Heart right ventricle (tissue), 16 donors: ENCODE measurements at regions not wholly inside any gene's neighbourhood (a gene's known extent, or its start where the extent isn't known, plus 50 kb on each side); places are given as distances from the start of the nearest gene placed in this dataset.

Experiments
- ATAC-seq, 8 donors: fragments of 200-7000 bp; cut with Tn5 transposase; one replicate each; pipeline ENCODE4 v1.9.1; 2020; ENCODE audit warnings: mild to moderate bottlenecking in 8 of 8, moderate library complexity in 8 of 8, moderate number of reproducible peaks in 1 of 8
- DNase-seq, 2 donors: peaks; one replicate each; pipeline ENCODE4 v3.0.0-alpha.2; 2020
- H3K27ac ChIP-seq, 10 donors: fragments of 200-600 bp; sonication (generic) in 2 of 10; one replicate each; pipeline versions ENCODE4 v1.5.0 to v1.8.0; 2020 to 2022; ENCODE audit warnings: mild to moderate bottlenecking in 3 of 10
- H3K27me3 ChIP-seq, 7 donors: fragments of 200-600 bp; one replicate each; pipeline ENCODE4 v1.8.0; 2021 to 2022; ENCODE audit warnings: mild to moderate bottlenecking in 2 of 7
- H3K36me3 ChIP-seq, 9 donors: fragments of 200-600 bp; sonication (generic) in 1 of 9; one replicate each; pipeline versions ENCODE4 v1.5.0 to v1.8.0; 2020 to 2022; ENCODE audit warnings: mild to moderate bottlenecking in 2 of 9
- H3K4me1 ChIP-seq, 9 donors: fragments of 200-600 bp; sonication (generic) in 1 of 9; one replicate each; pipeline versions ENCODE4 v1.5.0 to v1.8.0; 2020 to 2022; ENCODE audit warnings: mild to moderate bottlenecking in 4 of 9
- H3K4me3 ChIP-seq, 10 donors: fragments of 200-600 bp; sonication (generic) in 2 of 10; one replicate each; pipeline versions ENCODE4 v1.5.0 to v1.8.0; 2020 to 2022; ENCODE audit warnings: mild to moderate bottlenecking in 7 of 10, moderate library complexity in 2 of 10
- H3K9me3 ChIP-seq, 11 donors: fragments of 200-600 bp in 10 of 11; sonication (generic) in 2 of 11; one replicate each; pipeline versions ENCODE4 v1.5.0 to v1.8.0; 2013 to 2022; ENCODE audit warnings: mild to moderate bottlenecking in 2 of 11, control low read depth in 1 of 11, moderate library complexity in 1 of 11
- CTCF ChIP-seq, 9 donors: fragments of 200-600 bp; sonication (generic) in 2 of 9; IDR thresholded peaks; one replicate each; pipeline versions ENCODE4 v1.5.0 to v1.8.0; 2021 to 2022; ENCODE audit warnings: antibody characterized with exemption in 9 of 9, mild to moderate bottlenecking in 5 of 9, moderate library complexity in 1 of 9
- WGBS, 2 donors: extraction: QIAGEN DNeasy Blood & Tissue Kit; methylation state at CpG; one replicate each; pipeline ENCODE4 v1.1.7; 2013; ENCODE audit warnings: inconsistent platforms in 1 of 2; 5-methylcytosine and 5-hydroxymethylcytosine counted together
- intact Hi-C, 10 donors: fragments of 100-400 bp; cut with DNase I; formaldehyde crosslinking; loops; one replicate each; pipeline versions ENCODE4 v1.11.1 to v1.14.2; 2022
- donor health status: Arrhythmogenic right ventricular cardiomyopathy.
- donor health status: ischemic (EF 13 %, LVEDD 7.1; RV severe dilation, severe dysfunction).
- donor health status: healthy with polysubstance abuse.
- donor health status: DM: no; HTN: yes; CAD: no.
- donor health status: DM: no; HTN: no; CAD: no.
- donor health status: ischemic (EF 25% LVEDD 6.9; RV normal size, moderate dysfunction).
- donor health status: ischemic (EF 25% LVEDD 5.7; RV mildly dilated, moderate dysfunction).
- donor health status: healthy.
- donor health status: DM: yes; HTN: yes; CAD: no.
- donor health status: Ischemic cardiomyopathy.
- donor health status: ischemic (EF 35%, LVEDD 5.7; RV mildly dilated, moderate dysfunction).
- donor health status: nonischemic (EF 11% LVEDD 7.7; RV severe dilation, severe dysfunction).
- donor health status: DM: yes; HTN: yes; CAD: no.
- donor health status: PGD.
- donor health status: ischemic (EF 29% LVEDD 5.4; RV normal size, mild dysfunction).
- donor health status: nonischemic (EF 23%, LVEDD 6.1; RV moderate dilation, normal function).

DNA sequence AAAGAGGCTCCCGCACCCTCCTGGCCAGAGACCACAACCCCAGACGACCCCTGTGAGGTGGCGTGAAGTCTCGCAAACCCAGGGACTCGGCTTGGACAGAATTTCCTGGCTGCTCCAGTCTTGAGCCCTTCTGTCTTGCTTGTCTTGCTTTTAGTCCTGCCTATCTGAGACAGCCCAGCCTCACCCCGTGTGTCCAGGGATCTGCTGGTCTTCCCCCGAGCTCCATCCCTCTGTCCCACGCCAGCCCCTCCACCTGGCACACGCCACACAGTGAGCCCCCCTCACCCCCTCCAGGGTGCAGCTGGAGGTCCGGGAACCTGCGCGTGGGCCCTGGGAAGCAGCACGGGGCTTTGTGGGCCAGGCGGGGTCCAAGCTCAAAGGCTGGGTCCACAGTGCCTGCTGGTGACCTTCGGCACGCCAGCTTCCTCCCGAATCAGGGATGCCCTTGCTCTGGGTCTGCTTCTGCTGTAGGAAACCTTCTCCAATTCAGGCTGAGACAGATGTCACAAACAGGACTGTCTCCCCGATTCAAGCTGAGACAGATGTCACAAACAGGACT lies 97.1 kb downstream of the SIK1 start:
- no peak for ATAC-seq

GRCh38 chr21:43328958-43329691 lies 97.8 kb downstream of the SIK1 start:
- H3K4me3 ChIP-seq = no peak overlapping the region
- DNase-seq = no peak
- intact Hi-C loops = loop anchor here in 1 of 10 donors (10.0 kb wide), 1 partner anchor 326 kb away; the partner anchor contains the start of genes HSF2BP and RRP1B

More for the DNA sequence above, 97.1 kb downstream of the SIK1 start:
- Histone ChIP-seq H3K4me3 (no peak overlapping the region), H3K27ac (no peak overlapping the region), H3K4me1 (peaks cover 3 to 26% (median 22%) of the 10 kb centered on the region in 9 donors), H3K36me3 (no peaks in the 10 kb centered on the region), H3K27me3 (no peaks in the 10 kb centered on the region), H3K9me3 (no peaks in the 10 kb centered on the region)
- no peak for TF ChIP-seq CTCF (IDR thresholded peaks at IDR 0.05)
- DNase-seq = no peak
- 92% methylated on average over 18 of the region's 18 CpGs for WGBS, 2 donors
- intact Hi-C loops = loop anchor here in 1 of 10 donors (10.0 kb wide), 1 partner anchor 325 kb away; the partner anchor contains the start of genes HSF2BP and RRP1B

GRCh38 chr21:43328185-43328957 lies 98.6 kb downstream of the SIK1 start:
- H3K4me1 ChIP-seq = peaks cover under 1 to 22% (median 16%) of the 10 kb centered on the region in 9 donors
- TF ChIP-seq CTCF (IDR thresholded peaks at IDR 0.05) = no peak
- H3K36me3 ChIP-seq = no peaks in the 10 kb centered on the region
- H3K9me3 ChIP-seq = no peaks in the 10 kb centered on the region
- H3K4me3 ChIP-seq = no peak overlapping the region
- no peak overlapping the region for H3K27ac ChIP-seq
- H3K27me3 ChIP-seq = no peaks in the 10 kb centered on the region
- intact Hi-C loops = loop anchor here in 1 of 10 donors (10.0 kb wide), 1 partner anchor 326 kb away; the partner anchor contains the start of genes HSF2BP and RRP1B
- WGBS, 2 donors = 68 to 70% methylated on average over 13 of the region's 13 CpGs
- DNase-seq (no peak), ATAC-seq (no peak)

More at GRCh38 chr21:43328958-43329691, 97.8 kb downstream of the SIK1 start:
- TF ChIP-seq CTCF (IDR thresholded peaks at IDR 0.05) = no peak
- H3K36me3 ChIP-seq = no peaks in the 10 kb centered on the region
- H3K9me3 ChIP-seq = no peaks in the 10 kb centered on the region
- H3K27ac ChIP-seq = no peak overlapping the region
- H3K27me3 ChIP-seq = no peaks in the 10 kb centered on the region
- no peak for ATAC-seq
- H3K4me1 ChIP-seq = peaks cover 3 to 24% (median 19%) of the 10 kb centered on the region in 9 donors
- WGBS, 2 donors = 89% methylated on average over 22 of the region's 22 CpGs
